SK-N-SH (cell line): ENCODE measurements at regions not wholly inside any gene's neighbourhood (a gene's known extent, or its start where the extent isn't known, plus 50 kb on each side); places are given as distances from the start of the nearest gene placed in this dataset.

Source experiments
- POLR2AphosphoS5 ChIP-seq: IDR thresholded peaks from 2 replicates; pipeline ENCODE4 v1.6.1; 2012; ENCODE audit warnings: low read depth, low read length
- SMC3 ChIP-seq: IDR thresholded peaks from 2 replicates; pipeline ENCODE4 v1.6.1; 2012; ENCODE audit warnings: low read depth, low read length, improper control_type of control experiment

DNA sequence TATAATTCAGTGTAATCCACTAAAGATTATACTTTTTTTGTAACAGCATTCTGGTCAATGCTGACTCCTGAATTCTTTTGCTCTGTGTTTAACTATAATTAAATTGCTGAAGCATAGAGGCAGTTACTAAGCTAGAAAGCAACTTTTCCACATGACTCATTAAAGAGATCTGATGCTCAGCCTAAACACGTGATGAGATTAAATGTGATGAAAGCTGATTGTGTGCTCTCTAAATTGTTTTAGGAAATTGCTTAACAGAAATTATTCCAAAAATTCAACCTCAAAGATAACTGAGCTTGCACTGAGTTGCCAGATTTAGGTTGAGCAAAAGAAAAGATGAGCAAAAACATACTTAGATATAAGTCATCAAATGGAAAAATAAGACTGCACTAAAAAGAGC, 1033.6 kb downstream of the FAM181B start:
- TF ChIP-seq POLR2AphosphoS5 (no peak), SMC3 (no peak)
